NCI-H1436 (cell line): ENCODE measurements at regions not wholly inside any gene's neighbourhood (a gene's known extent, or its start where the extent isn't known, plus 50 kb on each side); places are given as distances from the start of the nearest gene placed in this dataset.

Experiments
- DNase-seq: peaks from one replicate; lab custom pipeline; 2025; lab: John Stamatoyannopoulos, UW

- DNase-seq: no peak
Measured at GRCh38 chr3:124243177-124243859, 251.4 kb upstream of the ROPN1 start.

GRCh38 chr3:124246376-124246775 is 254.5 kb upstream of the ROPN1 start:
- no peak for DNase-seq

DNA sequence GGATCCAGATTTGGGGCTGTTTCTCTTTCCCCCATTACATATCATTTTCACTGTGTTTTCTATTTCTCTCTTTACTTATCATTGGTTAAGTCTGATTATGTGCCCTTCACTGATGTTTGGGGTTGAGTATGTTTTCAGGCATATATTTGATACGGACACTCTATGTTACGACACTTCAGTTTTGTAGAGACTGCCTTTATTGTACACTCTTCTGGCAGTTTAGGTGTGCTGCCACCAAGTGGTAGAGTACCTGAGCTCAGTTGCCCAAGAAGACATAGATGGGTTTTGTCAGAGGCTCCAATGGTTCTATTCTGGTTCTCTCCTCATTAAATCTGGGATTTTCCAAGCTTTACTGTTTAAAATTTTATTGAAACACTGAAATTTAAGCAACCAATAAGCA is 255.0 kb upstream of the ROPN1 start:
- DNase-seq: peak; percentile 26

GRCh38 chr3:124248471-124249028 is 256.6 kb upstream of the ROPN1 start:
- DNase-seq: no peak

DNA sequence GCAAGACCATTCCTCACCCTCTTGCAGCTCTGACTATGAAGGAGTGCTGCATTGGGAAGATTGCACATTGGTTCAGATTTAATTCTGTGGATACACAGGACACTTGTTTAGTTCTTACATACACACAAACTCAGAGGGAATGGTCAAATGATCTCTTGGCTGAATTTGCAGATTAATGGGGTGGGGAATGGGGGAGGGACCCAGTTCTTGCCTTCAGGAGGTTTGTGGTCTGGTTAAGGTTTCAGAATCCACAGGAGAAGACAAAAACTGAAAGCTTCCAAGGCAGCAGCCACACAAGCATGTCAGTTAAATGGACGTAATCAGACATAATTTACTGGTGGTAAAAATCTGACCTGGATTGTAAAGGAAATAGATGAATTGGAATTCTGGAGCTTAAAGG is 257.1 kb upstream of the ROPN1 start:
- no peak for DNase-seq

DNA sequence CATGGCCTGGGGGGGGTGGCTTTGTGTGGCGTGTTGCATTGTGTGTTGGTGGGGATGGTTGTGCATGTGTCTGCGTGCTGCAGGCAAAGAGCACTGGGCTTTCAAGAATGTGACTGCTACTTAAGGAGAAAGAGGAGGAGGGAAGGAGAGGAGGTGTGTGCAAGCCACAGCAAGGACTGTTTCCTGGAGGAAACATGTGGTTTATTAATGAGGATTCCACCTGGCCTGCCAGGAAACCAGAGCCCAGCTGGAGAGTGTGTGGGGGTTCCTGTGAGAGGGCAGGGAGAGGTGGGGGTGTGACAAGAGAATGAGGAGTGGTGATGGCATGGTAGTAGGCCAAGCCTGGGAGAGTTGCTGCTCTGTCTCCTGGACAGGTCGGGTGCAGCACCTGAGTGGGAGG is 258.1 kb upstream of the ROPN1 start:
- DNase-seq: no peak

- no peak for DNase-seq
Measured at GRCh38 chr3:124256156-124256555, 264.2 kb upstream of the ROPN1 start.

- DNase-seq: no peak
Measured at GRCh38 chr3:124256599-124256998, 264.7 kb upstream of the ROPN1 start.

DNA sequence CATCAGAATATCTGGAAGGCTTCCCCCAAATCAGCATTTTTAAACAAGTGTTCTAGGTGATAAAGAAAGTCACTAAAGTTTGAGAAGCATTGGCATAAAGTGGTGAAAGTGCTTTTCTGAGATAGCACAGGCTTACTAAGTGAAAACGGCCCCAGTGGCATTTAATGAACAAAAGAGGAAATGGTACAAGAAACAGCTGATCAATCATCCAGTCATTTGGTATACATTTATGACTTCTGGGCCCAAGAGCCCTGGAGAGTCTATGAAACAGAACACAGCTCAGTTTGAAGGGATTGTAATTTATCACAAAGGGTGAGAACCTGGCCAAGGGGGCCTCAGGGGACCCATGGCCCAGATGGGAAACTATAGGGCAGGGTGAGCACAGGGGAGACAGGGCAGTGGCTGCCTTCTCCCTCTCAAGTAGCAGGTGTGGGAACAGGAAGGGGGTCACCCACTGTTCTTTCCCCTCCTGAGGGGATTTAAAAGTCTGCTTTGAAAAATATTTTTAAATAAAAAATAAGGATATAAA is 265.5 kb upstream of the ROPN1 start:
- DNase-seq: no peak

- DNase-seq: no peak
Measured at GRCh38 chr3:124258057-124258500, 266.2 kb upstream of the ROPN1 start.

DNA sequence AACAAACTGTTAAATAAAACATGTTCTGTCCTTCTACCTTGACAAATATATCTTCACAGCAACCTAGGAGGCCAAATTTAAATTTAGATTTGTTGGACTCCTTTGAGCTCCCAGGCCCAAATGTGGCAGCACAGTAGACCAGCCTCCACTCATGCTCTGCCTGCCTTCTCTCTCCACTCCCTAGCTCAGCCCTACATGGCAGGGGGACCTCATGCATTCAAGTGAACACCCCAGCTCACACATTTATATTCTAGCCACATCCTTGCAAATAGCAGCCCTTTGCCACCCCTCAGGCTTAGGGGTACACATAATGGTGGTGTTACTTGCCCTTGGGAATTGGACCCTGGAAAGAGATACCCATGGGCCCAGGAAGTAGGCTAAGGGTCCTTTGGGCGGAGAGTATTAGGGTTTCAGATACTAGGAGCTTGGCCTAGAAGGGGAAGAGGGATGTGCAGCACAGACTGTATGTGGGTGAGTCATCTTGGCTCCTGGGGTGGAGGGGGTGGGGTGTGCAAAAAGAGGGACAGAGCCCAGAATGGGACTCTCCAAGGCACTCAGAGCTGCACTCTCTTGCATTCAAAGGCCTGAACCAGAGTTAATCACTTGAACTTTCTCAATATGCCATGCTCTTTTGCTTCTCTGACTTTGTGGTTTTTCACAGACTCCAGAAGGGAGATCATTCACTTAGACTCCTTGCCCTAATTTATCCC is 268.4 kb upstream of the ROPN1 start:
- DNase-seq: no peak

- no peak for DNase-seq
Measured at GRCh38 chr3:124261306-124261705, 269.4 kb upstream of the ROPN1 start.

DNA sequence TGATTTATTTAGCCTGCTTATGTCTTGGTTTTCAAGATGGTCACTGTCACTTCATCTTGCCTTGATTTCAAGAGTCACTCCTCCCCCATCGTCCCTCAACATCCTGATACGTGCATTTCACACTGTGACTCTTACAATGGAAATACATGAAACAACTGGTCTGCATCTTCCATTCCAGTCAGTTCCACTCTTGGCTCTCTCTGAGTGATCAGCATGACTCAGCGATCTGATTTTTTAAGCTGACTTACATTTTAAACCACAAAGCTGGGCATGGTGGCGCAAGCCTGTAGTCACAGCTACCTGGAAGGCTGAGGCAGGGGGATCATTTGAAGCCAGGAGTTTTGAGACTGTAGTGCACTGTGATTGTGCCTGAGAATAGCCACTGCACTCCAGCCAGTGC is 271.2 kb upstream of the ROPN1 start:
- DNase-seq: no peak

DNA sequence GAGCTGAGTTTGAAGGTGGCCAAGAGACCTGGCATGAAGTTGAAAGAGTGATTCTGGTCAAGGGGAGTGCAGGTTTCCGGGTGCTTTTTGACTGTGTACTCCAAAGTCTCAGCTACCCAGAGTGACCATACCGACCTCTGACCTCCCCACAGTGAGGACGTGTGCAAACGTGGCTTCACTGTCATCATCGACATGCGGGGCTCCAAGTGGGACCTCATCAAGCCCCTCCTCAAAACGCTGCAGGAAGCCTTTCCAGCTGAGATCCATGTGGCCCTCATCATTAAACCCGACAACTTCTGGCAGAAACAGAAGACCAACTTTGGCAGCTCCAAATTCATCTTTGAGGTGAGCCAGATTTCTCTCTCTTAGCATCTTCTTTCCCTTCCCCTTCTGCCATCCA is 272.4 kb upstream of the ROPN1 start:
- DNase-seq: no peak

- peak; percentile 82 for DNase-seq
Measured at GRCh38 chr3:124266487-124266886, 274.6 kb upstream of the ROPN1 start.

DNA sequence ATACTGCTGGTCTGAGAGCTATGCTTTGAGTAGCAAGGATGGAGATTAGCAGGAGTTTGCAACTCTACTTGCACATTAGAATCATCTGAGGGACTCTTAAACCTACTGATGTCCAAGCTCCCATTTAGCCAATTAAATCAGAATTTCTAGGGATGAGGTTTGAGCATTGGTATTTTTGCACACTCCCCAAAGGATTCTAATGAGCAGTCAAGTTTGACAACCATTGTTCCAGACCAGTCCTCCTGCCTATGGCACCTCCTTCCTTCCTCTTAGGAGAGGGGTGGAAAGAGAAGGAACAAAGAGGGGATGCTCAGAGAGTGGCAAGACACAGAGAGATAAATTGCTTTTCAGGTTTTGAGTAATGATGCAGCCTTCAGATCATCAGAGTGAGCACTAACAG is 275.5 kb upstream of the ROPN1 start:
- no peak for DNase-seq

DNA sequence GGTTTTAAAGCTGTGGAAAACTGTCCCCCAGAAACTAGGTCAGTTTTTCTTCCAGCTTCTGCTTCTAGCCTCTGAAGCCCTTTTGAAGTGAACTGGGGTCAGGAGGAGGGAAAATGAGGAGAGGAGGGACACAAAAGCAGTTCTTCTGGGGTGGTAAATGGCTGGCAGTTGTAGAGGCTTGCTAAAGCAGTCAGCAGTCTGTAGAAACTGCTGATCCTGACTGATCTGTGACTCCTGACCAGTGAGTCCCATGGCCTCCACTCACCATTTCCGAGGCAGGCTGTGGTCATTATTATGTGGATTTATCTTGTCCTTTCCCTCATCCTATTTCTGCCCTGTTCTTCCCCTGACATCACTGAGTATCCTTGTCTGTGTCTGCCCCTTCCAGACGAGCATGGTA is 276.4 kb upstream of the ROPN1 start:
- no peak for DNase-seq

GRCh38 chr3:124269619-124270018 is 277.7 kb upstream of the ROPN1 start:
- DNase-seq: no peak

GRCh38 chr3:124272605-124273151 is 280.8 kb upstream of the ROPN1 start:
- DNase-seq: no peak

DNA sequence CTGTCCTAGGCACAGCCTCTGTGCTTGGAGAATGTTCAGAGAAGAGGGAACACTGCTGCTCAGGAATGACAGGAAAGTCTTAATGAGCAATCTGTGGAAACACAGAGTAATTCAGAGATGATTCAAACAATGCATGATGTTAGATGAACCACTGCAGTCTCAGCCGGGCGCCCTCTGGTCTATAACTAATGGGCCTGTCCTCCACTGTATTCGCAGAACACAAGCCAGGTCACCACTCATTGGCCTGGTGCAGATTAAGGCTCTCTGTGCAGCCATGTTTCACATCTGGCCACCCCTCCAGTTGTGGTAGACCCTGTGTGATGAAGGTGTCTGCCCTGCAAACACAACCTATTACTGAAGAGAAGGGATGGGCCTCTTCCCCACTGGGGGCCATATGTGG is 281.7 kb upstream of the ROPN1 start:
- DNase-seq: no peak

DNA sequence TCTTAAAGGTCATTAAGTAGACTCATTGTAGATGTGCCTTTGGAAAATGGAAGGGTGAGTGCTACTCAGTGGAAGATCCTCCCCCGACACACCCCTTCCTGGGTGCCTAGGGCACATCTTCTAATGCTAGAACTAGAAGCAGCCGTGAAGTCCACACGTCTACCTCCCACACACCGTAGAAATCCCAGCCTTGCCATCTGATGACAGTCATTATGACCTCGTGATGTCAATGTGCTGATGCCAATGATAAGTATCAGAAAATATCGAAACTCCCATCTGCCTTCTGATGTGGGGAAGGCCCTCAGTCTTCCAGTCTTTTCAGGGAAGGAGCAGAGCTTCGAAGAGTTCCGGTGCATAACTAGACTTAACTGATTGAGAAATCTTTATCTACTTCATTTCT is 282.1 kb upstream of the ROPN1 start:
- no peak for DNase-seq

DNA sequence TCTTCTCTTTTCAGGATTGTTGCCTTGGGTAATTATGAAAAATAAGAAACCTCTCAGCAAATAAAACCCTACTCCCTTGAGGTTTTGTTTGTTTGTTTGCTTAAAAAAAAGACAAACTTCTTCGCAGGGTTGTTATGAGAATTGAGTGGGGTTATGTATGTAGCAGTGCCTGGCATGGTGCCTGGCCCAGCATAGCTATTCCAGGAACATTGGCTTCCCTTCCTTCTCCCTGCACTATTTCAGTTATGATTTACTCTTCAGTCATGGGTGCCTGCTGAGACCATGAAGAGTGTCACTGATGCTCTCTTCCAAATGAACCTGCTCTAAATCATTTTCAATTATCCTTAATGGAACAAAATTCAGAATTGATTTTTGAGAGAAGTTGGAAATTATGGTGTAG is 283.5 kb upstream of the ROPN1 start:
- DNase-seq: no peak

DNA sequence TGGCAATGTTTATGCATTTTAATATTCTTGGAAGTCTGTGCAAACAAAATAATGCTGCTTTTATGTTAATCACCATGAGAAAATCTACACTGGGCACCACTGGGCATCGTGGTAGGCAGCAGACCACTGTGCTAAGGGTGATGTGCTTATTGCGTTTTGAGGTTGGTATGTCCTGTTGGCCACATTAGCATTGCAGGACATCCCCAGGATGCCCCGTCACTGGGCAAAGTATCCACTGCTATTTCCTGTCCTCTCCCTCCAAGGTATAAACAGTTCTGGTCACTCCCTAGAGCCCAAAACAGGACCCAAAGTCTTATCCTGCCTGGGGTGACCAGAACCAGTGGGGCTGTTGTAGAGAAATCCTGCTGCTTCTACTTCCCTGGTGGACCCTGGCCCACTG is 284.2 kb upstream of the ROPN1 start:
- no peak for DNase-seq
